UCSD-AML1 (cell line): ENCODE measurements at regions not wholly inside any gene's neighbourhood (a gene's known extent, or its start where the extent isn't known, plus 50 kb on each side); places are given as distances from the start of the nearest gene placed in this dataset.

Experiments used
- DNase-seq: peaks from one replicate; lab custom pipeline; 2025; ENCODE audit not compliant: unreplicated experiment; lab: John Stamatoyannopoulos, UW

GRCh38 chr3:193187070-193187722 lies 53.8 kb upstream of the PLAAT1 start:
- DNase-seq, result no peak

DNA sequence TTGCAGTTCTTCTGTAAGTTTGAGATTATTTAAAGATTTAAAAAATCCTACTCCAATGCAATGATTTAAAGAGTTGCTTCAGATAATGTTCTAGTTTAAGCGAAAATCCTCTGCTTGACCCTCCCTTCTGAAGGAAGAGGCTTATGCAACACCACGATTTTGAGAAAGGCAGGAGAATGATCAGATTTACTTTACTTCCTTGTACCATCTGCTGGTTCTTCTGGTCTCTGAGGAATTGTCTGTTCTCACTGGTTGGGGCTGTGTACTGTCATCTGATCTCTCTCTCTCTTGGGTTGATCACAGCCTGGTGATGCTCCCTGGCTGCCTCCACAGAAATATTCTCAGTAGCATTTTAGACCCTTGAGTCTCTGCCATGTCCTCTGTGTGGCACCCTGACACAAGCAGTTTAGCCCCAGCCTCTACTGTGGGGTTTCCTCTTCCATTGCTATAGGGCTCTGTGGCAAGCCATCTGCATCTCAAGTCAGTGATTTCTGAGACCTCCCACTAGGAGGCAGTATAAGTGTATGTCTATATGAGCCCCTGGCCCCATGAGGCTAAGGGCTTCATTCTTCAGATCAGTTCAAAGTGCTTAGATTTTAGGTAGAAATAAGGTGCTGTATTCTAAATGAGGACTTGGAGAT lies 50.8 kb upstream of the PLAAT1 start:
- DNase-seq, result peak; percentile 10
